HepG2 (cell line): ENCODE measurements at regions not wholly inside any gene's neighbourhood (a gene's known extent, or its start where the extent isn't known, plus 50 kb on each side); places are given as distances from the start of the nearest gene placed in this dataset.

Source experiments
- ATAC-seq: fragments of 200-7000 bp; cut with Tn5 transposase; 3 replicates; pipeline ENCODE4 v1.9.1; 2020; ENCODE audit warnings: mild to moderate bottlenecking, moderate library complexity
- BruUV-seq: library from RNA; stranded (reverse); fragments of 400-500 nt; replicated peaks from 2 replicates; lab custom pipeline; 2021; lab: Mats Ljungman, UMichigan
- CTCF ChIA-PET: fragments of 300-600 bp; formaldehyde crosslinking; extraction: SDS; loops from one replicate; lab custom pipeline; 2021; ENCODE audit warnings: low total read pairs, inconsistent platforms, low intra/inter-chr PET ratio; lab: Yijun Ruan, JAX
- POLR2A ChIA-PET: fragments of 350-600 bp; sonication (Branson Sonifier 250); formaldehyde crosslinking; loops from one replicate; lab custom pipeline; 2020; ENCODE audit warnings: antibody characterized with exemption, inconsistent platforms; lab: Yijun Ruan, JAX
- DNase-seq: peaks from one replicate; pipeline ENCODE4 v3.0.0-alpha.2; 2015; ENCODE audit warnings: low spot score
- FAIRE-seq: peaks from 3 replicates; lab custom pipeline; 2011; peaks lifted over from hg19 to GRCh38; lab: Jason Lieb, UNC
- H2AFZ ChIP-seq: one replicate; pipeline ENCODE4 v1.6.1; 2011; ENCODE audit warnings: low read length, inconsistent platforms
- H3K27ac ChIP-seq: fragments of 300-600 bp; 3 replicates; pipeline ENCODE4 v1.8.0; 2011; ENCODE audit warnings: mixed run types, mild to moderate bottlenecking, mixed read lengths, low read length, inconsistent platforms; ENCODE audit not compliant: insufficient read depth; ENCODE audit errors: extremely low read length
- H3K27me3 ChIP-seq, 2 experiments: fragments of 200-600 bp in 1 of 2; 2 replicates in 1 of 2; 3 replicates in 1 of 2; pipeline versions ENCODE4 v1.6.0 to v1.8.0; 2011; ENCODE audit warnings: low read length in 2 of 2, mild to moderate bottlenecking in 2 of 2, moderate library complexity in 2 of 2, inconsistent platforms in 1 of 2; ENCODE audit not compliant: insufficient read depth in 2 of 2, control insufficient read depth in 1 of 2
- H3K36me3 ChIP-seq, 2 experiments: fragments of 200-600 bp in 1 of 2; replicated peaks in 1 of 2; 2 replicates in 1 of 2; 3 replicates in 1 of 2; pipeline versions ENCODE4 v1.5.1 to v1.8.0; 2011; ENCODE audit warnings: low read length in 2 of 2, inconsistent platforms in 1 of 2; ENCODE audit not compliant: insufficient read depth in 2 of 2, control insufficient read depth in 1 of 2
- H3K4me1 ChIP-seq: 2 replicates; pipeline ENCODE4 v1.5.1; 2012; ENCODE audit warnings: low read length, inconsistent platforms; ENCODE audit not compliant: insufficient read depth
- H3K4me2 ChIP-seq: 2 replicates; pipeline ENCODE4 v1.6.0; 2011; ENCODE audit warnings: low read depth, low read length, inconsistent platforms
- H3K4me3 ChIP-seq, 3 experiments: fragments of 200-600 bp in 1 of 3; sonication (generic), shearing (Covaris generic) in 1 of 3; replicated peaks in 1 of 3; 2 replicates each; pipeline ENCODE4 v1.5.1; 2011 to 2016; ENCODE audit warnings: low read length in 3 of 3, inconsistent platforms in 2 of 3, low read depth in 2 of 3, mild to moderate bottlenecking in 2 of 3, control low read depth in 1 of 3, mixed read lengths in 1 of 3; ENCODE audit not compliant: insufficient read depth in 1 of 3
- H3K79me2 ChIP-seq: one replicate; pipeline ENCODE4 v1.6.1; 2011; ENCODE audit warnings: low read length, inconsistent platforms; ENCODE audit not compliant: insufficient read depth
- H3K9ac ChIP-seq: 2 replicates; pipeline ENCODE4 v1.6.0; 2011; ENCODE audit warnings: mild to moderate bottlenecking, low read depth, low read length, inconsistent platforms; ENCODE audit not compliant: insufficient read depth
- H3K9me3 ChIP-seq: 2 replicates; pipeline ENCODE4 v1.5.1; 2012; ENCODE audit warnings: mild to moderate bottlenecking, low read length
- H4K20me1 ChIP-seq: 2 replicates; pipeline ENCODE4 v1.6.0; 2011; ENCODE audit warnings: inconsistent platforms, mild to moderate bottlenecking, low read length, moderate library complexity; ENCODE audit not compliant: insufficient read depth
- ASH2L ChIP-seq: fragments of 300-600, 200-600 bp; sonication (generic); IDR thresholded peaks from 2 replicates; pipeline ENCODE4 v1.7.0; 2017; ENCODE audit warnings: low read depth, mild to moderate bottlenecking, moderate library complexity, mixed read lengths, low read length; ENCODE audit not compliant: insufficient read length
- ELK4 ChIP-seq: sonication (generic); formaldehyde crosslinking; IDR thresholded peaks from 2 replicates; pipeline ENCODE4 v1.9.0; 2021; ENCODE audit warnings: missing genetic modification reagents, borderline replicate concordance
- FOXJ3 ChIP-seq: sonication (generic); formaldehyde crosslinking; IDR thresholded peaks from 2 replicates; pipeline ENCODE4 v1.4.0; 2020; ENCODE audit warnings: missing genetic modification reagents, mild to moderate bottlenecking, borderline replicate concordance
- FOXO1 ChIP-seq: sonication (generic); formaldehyde crosslinking; IDR thresholded peaks from 2 replicates; pipeline ENCODE4 v1.4.0; 2020; ENCODE audit warnings: missing genetic modification reagents
- HMG20B ChIP-seq: conservative IDR thresholded peaks from 2 replicates; pipeline ENCODE4 v1.6.1; 2016; ENCODE audit warnings: missing genetic modification reagents, missing compliant biosample characterization
- HNRNPUL1 ChIP-seq: fragments of 200-400 bp; formaldehyde crosslinking; IDR thresholded peaks from 2 replicates; pipeline ENCODE4 v1.6.1; 2017; ENCODE audit warnings: low read depth, mild to moderate bottlenecking, low read length, moderate library complexity
- PAXIP1 ChIP-seq: sonication (generic); formaldehyde crosslinking; conservative IDR thresholded peaks from 2 replicates; pipeline ENCODE4 v1.4.0; 2020; ENCODE audit warnings: mild to moderate bottlenecking, missing genetic modification reagents, moderate library complexity
- POGK ChIP-seq: sonication (generic); formaldehyde crosslinking; conservative IDR thresholded peaks from 2 replicates; pipeline ENCODE4 v1.8.0; 2022; ENCODE audit warnings: mild to moderate bottlenecking, moderate library complexity, missing genetic modification reagents
- THAP8 ChIP-seq: sonication (generic); formaldehyde crosslinking; IDR thresholded peaks from 2 replicates; pipeline ENCODE4 v1.5.1; 2020; ENCODE audit warnings: missing genetic modification reagents, mild to moderate bottlenecking, borderline replicate concordance
- YEATS4 ChIP-seq: sonication (generic); formaldehyde crosslinking; IDR thresholded peaks from 2 replicates; pipeline ENCODE4 v1.4.0; 2020; ENCODE audit warnings: missing genetic modification reagents, borderline replicate concordance
- ZNF180 ChIP-seq: sonication (generic); formaldehyde crosslinking; IDR thresholded peaks from 2 replicates; pipeline ENCODE4 v1.4.0; 2020; ENCODE audit warnings: low read depth, missing genetic modification reagents, borderline replicate concordance
- ZNF296 ChIP-seq: sonication (generic); formaldehyde crosslinking; conservative IDR thresholded peaks from 2 replicates; pipeline ENCODE4 v1.5.0; 2020; ENCODE audit warnings: mild to moderate bottlenecking, missing genetic modification reagents
- ZNF337 ChIP-seq: sonication (generic); formaldehyde crosslinking; IDR thresholded peaks from 2 replicates; pipeline ENCODE4 v1.5.1; 2020; ENCODE audit warnings: missing genetic modification reagents, low read depth, mild to moderate bottlenecking, borderline replicate concordance
- ZNF33B ChIP-seq: sonication (generic); formaldehyde crosslinking; IDR thresholded peaks from 2 replicates; pipeline ENCODE4 v1.5.1; 2020; ENCODE audit warnings: mild to moderate bottlenecking, missing genetic modification reagents
- ZNF414 ChIP-seq: sonication (generic); formaldehyde crosslinking; IDR thresholded peaks from 2 replicates; pipeline ENCODE4 v1.5.0; 2020; ENCODE audit warnings: missing genetic modification reagents
- ZNF546 ChIP-seq: sonication (generic); formaldehyde crosslinking; conservative IDR thresholded peaks from 2 replicates; pipeline ENCODE4 v1.8.1; 2023; ENCODE audit warnings: mild to moderate bottlenecking, missing genetic modification reagents
- ZNF616 ChIP-seq: sonication (generic); formaldehyde crosslinking; IDR thresholded peaks from 2 replicates; pipeline ENCODE4 v1.5.0; 2020; ENCODE audit warnings: low read depth, mild to moderate bottlenecking, missing genetic modification reagents
- ZNF747 ChIP-seq: sonication (generic); formaldehyde crosslinking; IDR thresholded peaks from 2 replicates; pipeline ENCODE4 v1.8.1; 2023; ENCODE audit warnings: missing genetic modification reagents, mild to moderate bottlenecking, borderline replicate concordance
- WGBS: methylation state at CpG from one replicate; pipeline ENCODE4 v1.1.6; 2017; ENCODE audit warnings: low lambda C conversion rate; 5-methylcytosine and 5-hydroxymethylcytosine counted together
- in situ Hi-C: cut with HindIII; loops from 2 replicates; pipeline ENCODE4 v1.10.0; 2017; ENCODE audit warnings: low pct_unique_long_range_greater_than_20kb; ENCODE audit not compliant: extremely low pct_ligation_motif_present
- intact Hi-C: fragments of 100-400 bp; cut with micrococcal nuclease; formaldehyde crosslinking; loops from one replicate; pipeline ENCODE4 v1.10.0; 2022; ENCODE audit not compliant: unreplicated experiment

- no TSS peak for BruUV-seq
- Histone ChIP-seq H3K4me3 (no peak overlapping the region), H3K27ac (no peak overlapping the region), H3K9me3 (peaks cover 51% of the 10 kb centered on the region), H3K4me1 (no peaks in the 10 kb centered on the region), H2AFZ (no peak overlapping the region), H3K9ac (no peak overlapping the region), H3K27me3 (no peaks in the 10 kb centered on the region), H4K20me1 (no peaks in the 10 kb centered on the region), H3K36me3 (no peaks in the 10 kb centered on the region), H3K79me2 (no peaks in the 10 kb centered on the region), H3K4me2 (no peak overlapping the region)
- DNase-seq, result no peak
- POLR2A ChIA-PET, result no interaction called here
- no peak for ATAC-seq
- intact Hi-C loops, result no loop called here
- in situ Hi-C loops, result no loop called here
- CTCF ChIA-PET, result no interaction called here
- FAIRE-seq, result no peak
- WGBS, result no CpG with 5 or more reads among the region's 3 CpGs
- TF ChIP-seq ZNF296 (CRISPR knock-in tag), result no peak
- TF ChIP-seq PAXIP1 (CRISPR knock-in tag), result no peak
- no peak for TF ChIP-seq HMG20B (CRISPR knock-in tag)
- no peak for TF ChIP-seq ZNF180 (CRISPR knock-in tag)
- TF ChIP-seq POGK (CRISPR knock-in tag), result no peak
- TF ChIP-seq ZNF616 (CRISPR knock-in tag), result no peak
- no peak for TF ChIP-seq HNRNPUL1
- no peak for TF ChIP-seq FOXJ3 (CRISPR knock-in tag)
- no peak for TF ChIP-seq YEATS4
- TF ChIP-seq ZNF546, result no peak
- TF ChIP-seq FOXO1 (CRISPR knock-in tag), result no peak
- TF ChIP-seq ELK4 (CRISPR knock-in tag), result no peak
- TF ChIP-seq ZNF33B, result no peak
- TF ChIP-seq ZNF337 (CRISPR knock-in tag), result no peak
- TF ChIP-seq ZNF414 (CRISPR knock-in tag), result no peak
- no peak for TF ChIP-seq ASH2L
- no peak for TF ChIP-seq THAP8 (CRISPR knock-in tag)
- no peak for TF ChIP-seq ZNF747 (CRISPR knock-in tag)
Observed at GRCh38 chrY:21827593-21827992, 66.7 kb downstream of the RBMY1D start.
